ENCODE measurements at regions not wholly inside any gene's neighbourhood (a gene's known extent, or its start where the extent isn't known, plus 50 kb on each side); places are given as distances from the start of the nearest gene placed in this dataset.

- no peak for DNase-seq (ENCODE audit: low read depth, low spot score)
- H3K27ac ChIP-seq = no peak overlapping the region
Measured at GRCh38 chr4:138770818-138771217, 244.8 kb upstream of the NOCT start.

GRCh38 chr4:138766332-138766731 lies 249.2 kb upstream of the NOCT start:
- DNase-seq (ENCODE audit: low read depth, low spot score) = no peak
- H3K27ac ChIP-seq = no peak overlapping the region

- DNase-seq (ENCODE audit: low read depth, low spot score) = no peak
- H3K27ac ChIP-seq = no peak overlapping the region
Measured at GRCh38 chr4:138765442-138765841, 250.1 kb upstream of the NOCT start.

- H3K27ac ChIP-seq = no peak overlapping the region
- no peak for DNase-seq (ENCODE audit: low read depth, low spot score)
Measured at GRCh38 chr4:138761638-138762220, 253.9 kb upstream of the NOCT start.

- no peak overlapping the region for H3K27ac ChIP-seq
- DNase-seq (ENCODE audit: low read depth, low spot score) = no peak
Measured at GRCh38 chr4:138759554-138759902, 256.1 kb upstream of the NOCT start.

GRCh38 chr4:138758876-138759553 lies 256.6 kb upstream of the NOCT start:
- H3K27ac ChIP-seq = no peak overlapping the region
- DNase-seq (ENCODE audit: low read depth, low spot score) = no peak

- DNase-seq (ENCODE audit: low read depth, low spot score) = no peak
- H3K27ac ChIP-seq = no peak overlapping the region
Measured at GRCh38 chr4:138758196-138758595, 257.4 kb upstream of the NOCT start.

- no peak overlapping the region for H3K27ac ChIP-seq
- no peak for DNase-seq (ENCODE audit: low read depth, low spot score)
Measured at GRCh38 chr4:138757432-138757831, 258.1 kb upstream of the NOCT start.

- DNase-seq (ENCODE audit: low read depth, low spot score) = no peak
- H3K27ac ChIP-seq = no peak overlapping the region
Measured at GRCh38 chr4:138756519-138756918, 259.1 kb upstream of the NOCT start.

- no peak for DNase-seq (ENCODE audit: low read depth, low spot score)
Measured at GRCh38 chr4:138751309-138751708, 264.3 kb upstream of the NOCT start.

GRCh38 chr4:138749303-138749702 lies 266.3 kb upstream of the NOCT start:
- DNase-seq (ENCODE audit: low read depth, low spot score) = peak; percentile 8
- H3K27ac ChIP-seq = no peak overlapping the region

More at GRCh38 chr4:138751309-138751708, 264.3 kb upstream of the NOCT start:
- H3K27ac ChIP-seq = no peak overlapping the region

- no peak for DNase-seq (ENCODE audit: low read depth, low spot score)
- no peak overlapping the region for H3K27ac ChIP-seq
Measured at GRCh38 chr4:138741766-138742377, 273.7 kb upstream of the NOCT start.

GRCh38 chr4:138740816-138741745 lies 274.5 kb upstream of the NOCT start:
- no peak for DNase-seq (ENCODE audit: low read depth, low spot score)
- no peak overlapping the region for H3K27ac ChIP-seq

GRCh38 chr4:138736362-138736761 lies 279.2 kb upstream of the NOCT start:
- H3K27ac ChIP-seq = no peak overlapping the region
- no peak for DNase-seq (ENCODE audit: low read depth, low spot score)

- no peak for DNase-seq (ENCODE audit: low read depth, low spot score)
- H3K27ac ChIP-seq = no peak overlapping the region
Measured at GRCh38 chr4:138734746-138735145, 280.8 kb upstream of the NOCT start.

- H3K27ac ChIP-seq = no peak overlapping the region
- no peak for DNase-seq (ENCODE audit: low read depth, low spot score)
Measured at GRCh38 chr4:138728566-138728965, 287.0 kb upstream of the NOCT start.

GRCh38 chr4:138727731-138728130 lies 287.9 kb upstream of the NOCT start:
- no peak for DNase-seq (ENCODE audit: low read depth, low spot score)
- H3K27ac ChIP-seq = no peak overlapping the region

- no peak overlapping the region for H3K27ac ChIP-seq
- DNase-seq (ENCODE audit: low read depth, low spot score) = no peak
Measured at GRCh38 chr4:138724530-138724929, 291.1 kb upstream of the NOCT start.

GRCh38 chr4:138716559-138717335 lies 298.8 kb upstream of the NOCT start:
- no peak for DNase-seq (ENCODE audit: low read depth, low spot score)

GRCh38 chr4:138710297-138710696 lies 305.3 kb upstream of the NOCT start:
- DNase-seq (ENCODE audit: low read depth, low spot score) = no peak

More at GRCh38 chr4:138716559-138717335, 298.8 kb upstream of the NOCT start:
- no peak overlapping the region for H3K27ac ChIP-seq

More at GRCh38 chr4:138710297-138710696, 305.3 kb upstream of the NOCT start:
- H3K27ac ChIP-seq = no peak overlapping the region
